ENCODE measurements at regions not wholly inside any gene's neighbourhood (a gene's known extent, or its start where the extent isn't known, plus 50 kb on each side); places are given as distances from the start of the nearest gene placed in this dataset.
"Not testable (repeated sequence)": the region's sequence is repeated elsewhere in the genome, so short reads cannot be mapped to it uniquely, and the experiment has no call there.

DNA sequence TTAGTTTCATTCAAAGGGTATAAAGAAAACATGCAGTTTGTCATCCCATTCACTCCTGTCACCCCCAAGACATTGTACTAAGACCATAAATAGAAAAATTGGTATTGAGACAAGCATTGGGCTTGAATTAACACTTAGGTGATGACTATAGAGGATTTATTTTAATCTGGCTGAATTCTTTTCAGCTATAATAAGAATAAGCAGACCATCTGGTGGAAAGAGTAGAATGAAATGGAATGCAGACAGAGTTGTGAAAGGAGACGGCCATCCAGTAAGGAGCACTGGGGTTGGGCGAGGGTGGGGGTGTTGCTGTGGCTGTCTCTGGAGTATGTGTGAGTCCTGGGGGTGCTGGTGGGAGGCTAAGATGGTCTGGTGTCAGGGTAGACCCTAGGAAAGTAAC is 125.0 kb upstream of the IVNS1ABP start:
- no peak for DNase-seq (ENCODE audit: extremely low read depth in 1 of 2, low read depth in 1 of 2)

DNA sequence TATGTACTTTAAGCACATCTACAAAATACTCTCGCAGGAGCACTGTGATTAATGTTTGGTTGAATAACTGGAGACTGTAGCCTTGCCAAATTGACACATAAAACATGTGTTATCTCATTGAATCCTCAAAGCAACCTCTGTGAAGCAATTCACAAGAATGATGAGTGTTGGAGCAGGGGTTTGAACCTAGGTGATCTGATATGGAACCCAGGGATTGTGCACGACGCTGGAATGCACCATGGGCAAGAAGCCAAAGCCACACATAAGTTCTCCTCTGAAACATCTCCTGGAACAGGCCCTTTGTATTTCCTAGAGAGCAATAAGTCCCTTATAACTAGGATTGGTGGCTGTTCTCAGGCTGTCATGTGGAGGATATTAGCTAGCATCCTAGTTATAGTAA is 124.6 kb upstream of the IVNS1ABP start:
- DNase-seq (ENCODE audit: extremely low read depth in 1 of 2, low read depth in 1 of 2), result no peak

DNA sequence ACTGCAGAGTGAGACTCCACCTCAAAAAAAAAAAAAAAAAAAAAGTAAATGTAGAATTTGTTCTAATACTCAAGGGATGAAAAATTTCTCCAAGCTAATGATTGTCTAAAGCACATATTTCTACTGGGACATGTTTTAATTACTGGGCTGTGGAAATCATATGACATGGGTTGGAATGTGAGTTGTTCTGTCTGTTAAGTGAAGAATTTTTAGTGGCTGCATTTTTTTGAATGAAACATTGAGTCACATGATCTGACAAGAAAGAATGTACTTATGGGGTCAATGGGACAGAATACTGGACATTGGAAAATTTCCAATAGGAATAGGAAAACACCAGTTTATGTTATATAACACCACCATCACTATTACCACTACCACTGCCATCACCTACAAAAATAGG is 123.8 kb upstream of the IVNS1ABP start:
- DNase-seq (ENCODE audit: extremely low read depth in 1 of 2, low read depth in 1 of 2), result no peak

DNA sequence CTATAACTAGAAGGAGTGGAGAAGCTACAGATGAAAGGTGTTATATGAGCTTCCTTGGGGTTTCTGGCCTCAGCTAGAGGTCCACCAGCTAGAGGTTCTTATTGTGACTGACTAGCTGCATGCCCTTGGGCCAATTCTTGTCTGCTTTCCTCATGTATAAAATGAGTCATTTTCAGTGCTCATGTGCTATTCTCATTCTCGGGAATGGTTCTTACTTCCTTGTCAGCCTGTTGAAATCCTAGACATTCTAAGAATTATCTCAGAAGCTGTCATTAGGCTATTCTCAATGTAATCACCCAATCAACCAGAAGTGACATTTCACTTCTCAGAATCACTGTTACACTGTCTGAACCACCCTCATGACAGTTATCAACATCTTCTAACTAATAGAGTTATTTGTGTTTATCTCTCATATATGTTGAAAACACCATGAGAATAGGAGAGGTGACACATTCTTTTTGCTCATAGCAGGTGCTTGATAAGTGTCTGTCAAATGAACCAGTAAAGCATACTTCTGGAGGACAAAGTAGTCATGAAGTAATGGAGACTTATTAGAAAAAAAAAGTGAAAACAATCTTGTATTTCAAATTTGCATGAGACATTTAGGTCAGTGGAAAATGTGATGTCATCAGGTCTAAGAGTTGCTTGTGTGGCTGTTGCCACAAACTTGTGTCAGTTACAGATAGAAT is 122.8 kb upstream of the IVNS1ABP start:
- DNase-seq (ENCODE audit: extremely low read depth in 1 of 2, low read depth in 1 of 2), result no peak

DNA sequence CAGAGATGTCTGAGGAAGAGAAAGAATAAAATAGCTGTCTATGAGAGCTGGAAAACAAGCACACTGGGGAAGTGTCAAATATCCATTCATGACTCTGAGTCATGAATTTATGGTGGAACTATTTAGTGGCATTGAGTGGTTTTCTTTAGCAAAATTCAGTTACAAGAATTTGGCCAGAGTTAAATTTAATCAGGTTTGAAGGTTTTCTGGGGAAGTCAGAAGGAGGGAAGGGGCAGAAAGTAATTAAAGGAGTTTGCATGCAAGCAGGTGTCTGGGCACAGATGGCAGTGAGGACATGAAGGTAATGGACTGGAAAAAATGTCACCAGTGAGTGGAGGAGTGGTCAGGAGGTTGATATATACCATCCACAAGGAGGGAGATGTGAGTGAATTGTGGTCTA is 121.9 kb upstream of the IVNS1ABP start:
- no peak for DNase-seq (ENCODE audit: extremely low read depth in 1 of 2, low read depth in 1 of 2)

DNA sequence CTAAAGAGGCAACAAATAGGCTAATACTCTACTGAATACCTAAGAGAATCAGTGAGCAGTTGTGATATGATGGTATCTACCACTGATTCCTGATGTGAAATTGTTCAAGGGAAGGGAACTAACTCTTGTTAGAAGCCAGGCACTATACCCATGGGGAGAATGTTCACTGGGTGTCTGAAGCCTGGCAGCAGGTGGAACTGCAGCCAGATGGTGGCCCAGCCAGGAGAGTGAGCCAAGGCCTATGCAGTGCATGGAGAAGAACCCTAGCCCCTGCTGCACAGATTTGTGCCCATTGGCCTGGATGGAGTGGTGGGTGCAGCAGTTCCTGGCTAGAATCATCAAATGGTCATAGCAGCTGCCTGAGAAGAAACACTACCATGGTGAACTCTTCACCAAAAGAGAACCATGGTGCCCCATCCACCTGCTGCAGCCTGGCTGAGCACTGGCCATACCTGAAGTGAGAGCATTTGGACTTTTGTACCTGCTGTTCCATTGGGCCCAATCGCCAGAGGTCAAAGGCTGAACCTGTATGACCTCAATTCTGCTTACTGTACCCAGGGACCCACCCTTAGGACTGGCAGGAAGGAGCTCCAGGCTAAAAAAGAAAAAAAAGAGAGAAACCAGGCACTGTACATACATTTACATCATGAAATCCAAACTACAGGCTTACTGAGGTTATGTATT is 118.8 kb upstream of the IVNS1ABP start:
- DNase-seq (ENCODE audit: extremely low read depth in 1 of 2, low read depth in 1 of 2), result no peak

DNA sequence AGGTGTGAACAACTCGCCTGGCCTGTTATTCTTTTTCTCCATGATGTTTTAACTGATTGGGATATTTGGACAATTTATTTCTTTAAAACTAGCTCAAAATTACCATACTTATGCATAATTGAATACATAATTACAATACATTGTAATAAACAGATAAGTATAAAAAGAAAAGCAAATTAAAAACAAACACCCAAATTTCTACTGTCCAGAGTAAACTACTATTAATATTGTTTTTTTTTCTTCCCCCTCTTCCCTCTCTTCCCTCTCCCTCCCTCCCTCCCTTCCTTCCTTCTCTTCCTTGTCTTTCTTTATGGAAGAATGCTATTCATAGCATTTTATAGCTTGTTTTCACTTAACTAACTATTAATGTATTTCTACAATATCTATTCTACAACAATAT is 117.7 kb upstream of the IVNS1ABP start:
- no peak for DNase-seq (ENCODE audit: extremely low read depth in 1 of 2, low read depth in 1 of 2)

DNA sequence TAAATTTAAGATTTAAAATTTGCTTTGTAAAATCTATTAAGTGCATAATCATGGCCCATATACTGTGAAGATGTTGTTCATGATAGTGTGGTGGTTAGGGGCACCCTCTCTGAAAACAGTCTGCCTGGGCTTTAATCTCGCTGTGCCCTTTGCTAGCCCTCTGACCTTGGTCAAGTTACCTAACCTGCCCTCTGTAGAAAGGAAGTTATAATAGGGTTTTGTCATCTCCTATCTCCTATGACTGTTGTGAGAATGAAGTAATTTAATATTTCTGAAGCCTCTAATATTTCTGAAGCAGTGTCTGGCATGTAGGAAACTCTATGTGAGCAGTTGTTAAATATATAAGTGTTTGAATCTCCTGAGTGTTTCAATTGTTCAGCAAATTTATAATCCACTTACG is 116.6 kb upstream of the IVNS1ABP start:
- no peak for DNase-seq (ENCODE audit: extremely low read depth in 1 of 2, low read depth in 1 of 2)

DNA sequence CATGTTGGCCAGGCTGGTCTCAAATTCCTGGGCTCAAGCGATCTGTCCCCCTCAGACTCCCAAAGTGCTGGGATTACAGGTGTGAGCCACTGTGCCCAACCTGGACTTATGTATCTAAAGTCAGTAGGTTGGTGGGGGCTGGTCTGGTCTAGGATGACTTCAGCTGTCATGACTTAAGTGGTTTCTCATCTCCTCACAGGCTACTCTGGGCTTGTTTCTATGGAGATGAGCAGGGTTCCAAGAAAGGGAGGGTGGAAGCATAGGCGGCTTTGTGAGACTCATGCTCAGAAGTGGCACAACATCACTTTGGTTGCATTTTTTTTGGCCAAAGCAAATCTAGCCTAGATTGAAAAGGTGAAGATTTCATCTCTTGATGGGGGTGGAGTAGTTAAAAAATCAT is 115.9 kb upstream of the IVNS1ABP start:
- no peak for DNase-seq (ENCODE audit: extremely low read depth in 1 of 2, low read depth in 1 of 2)

DNA sequence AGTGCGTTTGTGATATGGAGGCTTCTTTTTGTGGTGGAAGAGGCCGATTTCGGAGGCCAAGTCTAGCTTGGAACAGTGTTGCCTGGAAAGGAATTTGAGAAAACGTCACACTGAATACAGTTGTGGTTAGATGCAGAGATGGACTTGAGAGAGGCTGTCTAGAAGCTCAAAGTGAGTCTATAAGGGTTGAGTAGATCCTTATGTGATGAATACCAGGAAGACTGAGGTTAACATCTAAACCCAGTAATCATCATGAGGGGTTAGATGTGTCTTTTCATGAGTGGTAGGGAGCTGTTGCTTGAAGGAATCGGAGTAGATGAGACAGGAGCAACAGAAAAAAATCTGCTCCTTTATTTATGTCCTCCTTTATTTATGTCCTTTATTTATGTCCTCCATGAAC is 114.6 kb upstream of the IVNS1ABP start:
- DNase-seq (ENCODE audit: extremely low read depth in 1 of 2, low read depth in 1 of 2), result no peak

DNA sequence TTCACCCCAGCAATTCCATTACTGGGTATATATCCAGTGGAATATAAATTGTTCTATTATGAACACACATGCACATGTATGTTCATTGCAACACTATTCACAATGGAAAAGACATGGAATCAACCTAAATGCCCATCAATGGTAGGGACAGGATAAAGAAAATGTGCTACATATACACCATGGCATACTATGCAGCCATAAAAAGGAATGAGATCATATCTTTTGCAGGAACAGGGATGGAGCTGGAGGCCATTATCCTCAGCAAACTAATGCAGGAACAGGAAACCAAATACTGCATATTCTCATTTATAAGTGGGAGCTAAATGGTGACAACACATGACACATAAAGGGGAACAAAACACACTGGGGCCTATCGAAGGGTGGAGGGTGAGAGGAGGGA is 112.6 kb upstream of the IVNS1ABP start:
- DNase-seq (ENCODE audit: extremely low read depth in 1 of 2, low read depth in 1 of 2), result not testable (repeated sequence)

DNA sequence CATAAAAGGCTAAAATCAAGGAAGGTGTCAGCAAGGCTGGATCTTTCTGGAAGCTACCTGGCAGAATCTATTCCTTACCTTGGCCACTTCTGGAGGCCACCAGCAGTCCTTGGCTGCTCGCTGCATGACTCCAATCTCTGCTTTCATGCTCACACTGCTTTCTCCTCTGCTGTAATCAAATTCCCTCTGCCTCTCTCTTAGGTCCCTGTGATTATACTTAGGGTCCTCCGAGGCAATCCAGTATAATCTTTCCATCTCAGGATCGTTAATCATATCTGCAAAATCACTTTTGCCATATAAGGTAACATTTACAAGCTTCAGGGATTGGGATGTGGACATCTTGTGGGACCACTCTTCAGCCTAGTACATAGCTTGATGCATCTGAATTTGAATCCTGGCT is 110.7 kb upstream of the IVNS1ABP start:
- no peak for DNase-seq (ENCODE audit: extremely low read depth in 1 of 2, low read depth in 1 of 2)

DNA sequence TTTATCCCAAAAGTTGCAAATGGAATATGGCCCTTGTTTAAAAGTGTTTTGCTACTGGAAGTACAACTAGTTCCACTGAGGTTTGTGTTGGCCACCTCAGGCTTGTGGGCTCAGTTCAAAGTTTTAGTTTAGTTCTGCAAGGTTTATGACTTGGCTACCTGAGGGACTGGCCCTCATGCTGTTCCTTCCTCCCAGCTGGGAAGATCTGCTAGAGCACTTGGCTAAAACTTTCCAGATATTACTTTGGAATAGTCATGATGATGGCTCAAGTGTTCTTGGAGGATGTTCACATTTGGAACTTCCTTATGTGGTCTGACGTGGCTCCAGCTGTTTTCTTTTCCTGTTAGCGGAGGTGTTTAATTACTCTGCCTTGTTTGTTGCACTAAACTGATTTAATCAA is 110.2 kb upstream of the IVNS1ABP start:
- no peak for DNase-seq (ENCODE audit: extremely low read depth in 1 of 2, low read depth in 1 of 2)

DNA sequence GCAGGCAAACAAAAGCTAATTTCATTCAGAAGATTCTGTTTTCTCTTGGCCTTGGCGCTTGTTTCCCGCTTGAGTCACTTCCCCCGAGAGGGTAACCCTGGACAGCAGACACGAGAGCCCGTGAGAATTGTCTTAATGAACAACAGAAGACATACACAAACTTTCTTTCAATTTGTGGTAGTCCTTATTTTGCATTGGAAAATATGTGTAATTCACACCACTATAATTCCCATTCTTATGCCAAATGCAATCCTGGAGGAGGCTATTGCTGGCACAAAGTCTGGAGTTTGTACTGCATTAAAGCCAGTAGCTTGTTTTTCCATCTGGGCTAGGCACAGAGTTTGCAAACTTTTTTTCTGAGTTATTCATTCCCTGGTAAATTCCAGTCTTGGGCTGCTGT is 109.8 kb upstream of the IVNS1ABP start:
- DNase-seq (ENCODE audit: extremely low read depth in 1 of 2, low read depth in 1 of 2), result no peak

DNA sequence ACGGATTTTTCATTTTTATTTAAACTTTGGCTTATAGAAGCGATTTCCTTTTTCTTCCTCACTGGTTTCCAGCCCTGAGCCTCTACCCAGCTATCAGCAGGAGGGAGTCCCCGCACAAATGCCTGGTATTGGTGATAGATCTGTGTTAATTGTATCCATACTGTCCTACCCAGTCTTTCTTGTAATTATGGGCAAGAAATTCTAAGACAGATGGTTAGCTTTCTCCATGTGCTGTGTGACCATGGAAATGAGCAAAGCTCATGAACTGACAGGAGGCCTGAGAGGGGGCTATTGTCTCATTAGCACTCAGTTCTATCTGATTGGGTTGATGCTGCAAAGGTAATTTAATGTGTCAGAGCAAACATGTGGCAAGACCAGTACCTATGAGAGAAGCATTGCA is 108.1 kb upstream of the IVNS1ABP start:
- no peak for DNase-seq (ENCODE audit: extremely low read depth in 1 of 2, low read depth in 1 of 2)

DNA sequence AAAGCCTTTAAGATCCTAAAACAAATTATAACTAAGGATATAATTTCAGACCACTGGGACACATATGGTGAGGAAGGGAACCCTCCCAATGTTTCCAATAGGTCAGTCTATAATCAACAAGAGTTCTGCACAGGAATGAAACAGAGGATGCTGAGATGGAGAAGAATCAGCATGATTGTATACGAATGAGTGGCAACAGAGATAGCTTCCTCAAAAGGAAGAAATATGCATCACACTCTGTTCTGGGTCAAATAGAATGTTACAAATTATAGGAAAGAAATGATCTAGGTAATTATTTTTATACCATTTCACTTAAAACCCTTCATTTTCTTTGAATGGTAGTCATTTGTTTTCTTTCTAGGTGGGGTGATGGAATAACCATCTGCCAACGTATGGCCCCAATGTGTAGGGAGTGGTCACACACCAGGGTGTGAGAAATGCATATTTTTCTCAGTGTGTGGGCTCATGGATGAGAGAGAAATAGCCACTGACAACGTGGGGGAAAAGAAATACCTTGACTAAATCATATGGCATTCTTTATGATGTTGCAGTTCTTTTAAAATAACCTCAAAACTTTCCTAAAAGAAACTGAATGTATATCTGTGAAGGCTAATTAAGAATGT is 104.6 kb upstream of the IVNS1ABP start:
- DNase-seq (ENCODE audit: extremely low read depth in 1 of 2, low read depth in 1 of 2), result no peak

DNA sequence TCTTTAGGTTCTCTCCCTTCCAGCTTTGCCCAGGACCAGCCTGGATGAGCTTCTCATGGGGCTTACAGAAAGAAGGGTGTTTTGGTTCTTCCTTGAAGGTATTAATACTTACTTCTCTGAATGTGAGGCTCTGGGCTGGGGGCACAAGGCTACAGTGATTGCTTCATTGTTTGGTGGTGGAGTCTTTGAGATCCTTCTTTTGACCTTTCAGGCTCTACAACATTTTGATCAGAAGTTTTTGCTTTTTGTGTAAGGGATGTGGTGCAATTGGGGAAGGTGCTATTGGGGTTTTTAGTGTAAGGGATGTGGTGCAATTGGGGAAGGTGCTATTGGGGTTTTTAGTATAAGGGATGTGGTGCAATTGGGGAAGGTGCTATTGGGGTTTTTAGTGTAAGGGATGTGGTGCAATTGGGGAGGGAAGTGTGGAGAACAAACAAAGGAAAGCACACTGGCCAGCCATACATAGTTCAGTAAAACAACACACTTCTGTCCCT is 103.6 kb upstream of the IVNS1ABP start:
- DNase-seq (ENCODE audit: extremely low read depth in 1 of 2, low read depth in 1 of 2), result no peak

DNA sequence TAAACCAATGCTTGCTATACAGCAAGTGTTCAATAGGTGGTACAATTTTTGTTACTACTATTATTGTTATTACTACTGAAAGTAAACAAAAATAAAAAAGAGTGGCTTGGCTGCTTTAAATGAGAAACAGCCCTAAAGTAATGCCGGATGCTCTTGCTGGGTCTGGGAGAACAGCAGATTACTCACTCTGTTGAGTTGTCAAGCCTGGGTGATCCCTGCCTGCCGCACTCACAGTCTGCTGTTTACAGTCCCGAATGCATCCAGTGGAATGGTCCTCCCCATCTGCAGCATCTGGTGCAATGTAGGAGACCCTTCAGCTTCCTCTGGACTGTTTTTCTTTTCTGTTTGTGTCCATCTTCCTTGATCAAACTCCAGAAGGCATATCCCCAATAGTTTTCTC is 102.7 kb upstream of the IVNS1ABP start:
- DNase-seq (ENCODE audit: extremely low read depth in 1 of 2, low read depth in 1 of 2), result no peak

DNA sequence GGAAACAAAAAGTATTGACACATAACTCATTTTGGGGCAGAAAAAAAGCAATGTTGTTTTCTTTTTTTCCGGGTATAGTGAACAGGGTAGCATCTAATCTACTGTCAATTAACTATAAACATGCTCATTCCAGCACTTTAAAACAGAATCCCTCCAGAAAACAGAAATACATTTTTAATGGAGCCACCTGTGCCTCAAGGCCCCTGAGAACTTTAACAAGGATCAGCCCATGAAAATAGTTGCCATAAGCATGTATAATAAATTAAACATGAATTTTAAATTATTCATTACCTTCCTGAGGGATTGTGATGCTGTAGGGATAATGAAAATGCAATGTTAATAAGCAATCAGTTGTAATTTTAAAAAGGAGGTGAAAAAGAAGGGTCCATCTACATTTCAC is 101.4 kb upstream of the IVNS1ABP start:
- DNase-seq (ENCODE audit: extremely low read depth in 1 of 2, low read depth in 1 of 2), result no peak

DNA sequence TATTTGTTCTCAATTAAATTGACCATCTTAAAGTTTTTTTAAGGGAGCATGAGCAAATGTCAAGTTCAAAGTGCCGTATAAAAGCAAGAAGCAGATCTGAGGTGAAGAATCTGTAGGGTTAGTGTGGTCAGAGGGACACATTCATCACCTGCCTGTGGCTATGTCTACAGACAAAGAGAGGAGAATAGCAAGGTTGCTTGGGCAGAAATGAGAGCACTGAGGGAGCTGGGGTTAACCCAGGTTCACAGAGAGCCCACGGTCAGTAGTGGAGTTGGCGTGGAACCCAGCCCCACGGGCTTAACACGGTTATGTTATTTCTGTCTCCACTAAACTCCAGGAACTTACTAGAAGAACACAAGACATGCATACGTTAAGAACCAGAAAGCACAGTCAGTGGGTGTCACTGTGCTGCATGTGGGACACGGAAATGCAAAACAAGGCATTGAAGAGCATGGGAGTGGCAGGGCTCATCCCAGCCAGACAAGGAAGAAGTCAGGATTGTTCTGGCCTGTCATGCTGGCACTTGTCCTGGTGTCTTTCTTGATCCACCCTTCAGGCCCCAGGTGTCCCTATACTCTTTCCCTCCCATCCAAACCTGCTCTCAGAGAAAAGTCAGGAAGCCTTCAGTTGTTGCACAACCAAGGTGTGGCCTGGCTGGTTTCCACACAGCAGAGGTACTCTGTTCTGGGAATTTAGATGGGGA is 95.5 kb upstream of the IVNS1ABP start:
- DNase-seq (ENCODE audit: extremely low read depth in 1 of 2, low read depth in 1 of 2), result no peak

DNA sequence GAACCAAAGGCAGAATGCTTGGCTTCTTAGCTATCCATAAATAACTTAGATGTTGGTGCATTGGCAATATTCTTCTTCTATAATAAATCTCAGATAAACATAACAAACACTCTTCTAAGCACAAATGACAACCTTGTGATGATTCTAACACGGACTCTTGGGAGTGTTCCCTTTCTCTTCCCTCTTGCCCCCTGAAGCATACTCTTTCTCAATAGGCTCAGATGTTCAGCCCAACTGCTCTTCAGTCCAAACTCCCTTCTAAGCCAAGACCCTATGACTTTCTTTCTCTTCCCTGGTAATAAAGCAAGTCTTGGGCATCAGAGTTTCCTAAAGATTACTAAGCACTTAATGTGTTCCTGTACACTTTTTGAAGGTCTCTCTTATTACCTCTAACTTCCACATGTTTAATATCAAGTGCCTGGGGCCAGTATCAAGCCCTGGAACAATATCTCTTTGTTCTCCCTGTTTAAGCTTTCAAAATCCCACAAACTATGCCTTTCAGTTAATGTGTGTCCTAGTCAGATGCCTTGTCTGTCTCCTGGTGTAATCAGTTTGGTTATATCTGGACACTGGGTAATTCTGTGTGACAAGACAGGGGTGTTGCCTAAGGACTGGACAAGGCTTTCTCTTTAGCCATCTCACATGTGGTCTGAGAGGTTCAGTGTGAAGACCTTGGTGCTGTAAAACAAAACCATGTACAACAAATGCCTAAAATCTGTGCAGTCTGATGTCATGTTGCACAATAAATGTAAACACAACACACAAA is 92.9 kb upstream of the IVNS1ABP start:
- DNase-seq (ENCODE audit: extremely low read depth in 1 of 2, low read depth in 1 of 2), result no peak

All from activated CD8-positive, alpha-beta memory T cell treated with anti-CD3 and anti-CD28 coated beads for 1 hour (primary cell).